HT1080 (cell line): ENCODE measurements at regions not wholly inside any gene's neighbourhood (a gene's known extent, or its start where the extent isn't known, plus 50 kb on each side); places are given as distances from the start of the nearest gene placed in this dataset.
A peak's percentile ranks its signal among the peaks of the same experiment; 100 is the strongest.

Experiments
- DNase-seq: peaks from one replicate; pipeline ENCODE4 v3.0.0-alpha.2; 2015; ENCODE audit warnings: low read depth

DNA sequence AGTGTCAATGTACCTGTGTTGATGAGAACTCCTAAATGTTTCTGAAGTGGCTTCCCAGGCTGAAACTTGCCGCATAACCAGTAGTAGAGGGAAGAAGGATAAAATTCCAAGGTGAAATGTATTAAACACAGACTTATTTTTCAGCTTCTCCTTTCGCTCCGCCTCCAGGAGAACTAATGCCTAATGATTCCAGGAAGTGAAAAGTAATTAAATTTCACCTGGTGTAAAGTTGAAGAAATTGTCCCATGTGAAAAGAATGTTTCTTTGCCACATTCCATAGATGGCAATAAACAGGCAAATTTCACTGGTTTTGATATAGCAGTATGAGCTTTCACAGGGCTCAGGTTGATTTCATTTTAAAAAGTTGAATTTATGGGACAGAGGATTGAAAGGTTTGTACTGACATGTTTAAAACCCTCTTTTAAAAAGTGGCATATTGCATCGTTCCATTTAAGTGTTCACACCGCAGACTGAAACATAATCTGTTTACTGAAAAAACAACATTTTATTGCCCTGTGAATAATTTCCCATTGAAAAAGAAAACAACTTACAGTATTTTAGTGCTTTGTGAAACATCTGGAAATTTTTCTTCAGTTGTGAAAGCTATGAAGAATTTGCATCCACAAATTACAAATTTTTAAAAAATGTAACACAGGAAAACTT lies 453.4 kb upstream of the NFE2L3 start:
- no peak for DNase-seq

DNA sequence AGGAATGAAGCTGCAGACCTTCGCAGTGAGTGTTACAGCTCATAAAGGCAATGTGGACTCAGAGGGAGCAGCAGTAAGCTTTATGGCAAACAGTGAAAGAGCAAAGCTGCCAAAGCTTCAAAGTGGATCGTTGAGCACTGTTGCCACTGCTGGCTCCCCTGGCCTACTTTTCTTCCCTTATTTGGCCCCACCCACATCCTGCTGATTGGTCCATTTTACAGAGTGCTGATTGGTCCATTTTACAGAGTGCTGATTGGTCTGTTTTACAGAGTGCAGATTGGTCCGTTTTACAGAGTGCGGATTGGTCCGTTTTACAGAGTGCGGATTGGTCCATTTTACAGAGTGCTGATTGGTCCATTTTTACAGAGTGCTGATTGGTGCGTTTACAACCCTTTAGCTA lies 451.9 kb upstream of the NFE2L3 start:
- DNase-seq, result peak; percentile 6

DNA sequence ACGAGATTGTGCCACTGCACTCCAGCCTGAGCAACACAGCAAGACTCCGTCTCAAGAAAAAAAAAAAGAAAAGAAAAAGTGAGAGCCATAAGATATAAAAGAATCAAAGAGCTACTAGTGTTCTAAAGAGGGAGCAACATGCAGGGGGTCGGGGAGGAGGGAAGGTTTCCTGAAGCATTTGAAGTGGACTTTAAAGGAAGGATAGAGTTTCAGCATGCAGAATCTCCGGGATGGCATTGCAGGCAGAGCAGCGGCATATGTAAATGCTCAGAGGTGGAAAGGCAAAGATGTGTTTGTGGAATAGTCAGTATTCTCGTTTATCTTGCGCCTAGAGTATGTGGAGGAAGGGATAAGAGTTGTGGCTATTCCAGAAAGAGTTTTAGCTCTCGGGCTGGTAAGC lies 447.6 kb upstream of the NFE2L3 start:
- no peak for DNase-seq

- DNase-seq, result no peak
Observed at GRCh38 chr7:25706764-25707163, 445.2 kb upstream of the NFE2L3 start.

GRCh38 chr7:25707768-25708620 lies 444.0 kb upstream of the NFE2L3 start:
- no peak for DNase-seq

DNA sequence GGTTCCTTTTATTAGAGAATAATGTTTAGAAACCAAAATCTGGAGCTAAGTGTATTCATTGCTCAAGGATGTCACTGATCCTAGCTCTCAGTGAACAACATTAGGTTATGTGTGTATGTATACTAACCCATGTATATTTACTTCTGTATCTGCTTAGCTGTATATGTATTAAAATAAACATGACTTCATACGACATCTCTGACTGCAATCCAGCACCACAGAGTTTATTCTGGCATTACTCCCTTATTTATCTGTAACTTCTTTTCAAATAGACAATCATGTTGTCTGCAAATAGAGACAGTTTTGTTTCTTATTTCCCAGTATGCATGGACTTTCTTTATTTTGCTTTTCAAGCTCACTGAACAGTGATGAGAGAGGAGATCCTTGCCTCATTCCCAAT lies 441.0 kb upstream of the NFE2L3 start:
- DNase-seq, result no peak

DNA sequence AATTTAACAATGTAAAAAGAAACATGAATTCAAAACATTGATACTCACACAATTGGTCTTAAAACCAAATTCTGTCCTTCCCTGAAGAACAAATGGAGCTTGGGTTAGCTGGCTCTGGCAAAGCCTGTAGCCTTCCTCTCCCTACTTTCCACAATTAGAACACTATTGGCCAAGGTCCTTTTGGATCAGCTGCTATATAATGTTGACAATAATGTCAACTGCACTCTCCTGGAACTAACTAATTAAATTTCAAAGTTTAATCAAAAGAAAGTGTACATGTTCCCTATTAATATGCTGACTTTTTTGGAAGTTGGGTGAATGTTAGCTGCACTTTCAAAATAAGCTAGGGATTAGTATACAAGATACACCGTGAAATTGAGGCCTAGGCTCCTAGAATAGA lies 440.1 kb upstream of the NFE2L3 start:
- no peak for DNase-seq

DNA sequence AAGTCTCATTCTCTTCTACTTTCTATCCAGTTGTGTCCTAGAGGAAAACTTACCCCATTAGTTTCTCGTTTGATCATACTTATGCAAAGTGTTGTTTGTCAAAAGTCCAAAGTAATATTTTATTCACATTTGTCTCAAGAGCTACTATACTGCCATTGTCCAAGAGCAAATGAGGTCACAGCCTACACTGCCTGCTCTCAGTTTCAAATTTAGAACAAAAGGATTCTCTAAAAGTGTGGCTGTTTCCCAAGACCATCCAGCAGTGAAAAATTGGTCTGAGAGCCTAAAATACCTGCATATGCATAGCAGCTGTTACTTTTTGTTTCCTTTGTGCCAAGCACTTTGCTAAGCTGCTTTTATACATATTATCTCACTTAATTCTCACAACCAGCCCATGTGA lies 439.5 kb upstream of the NFE2L3 start:
- DNase-seq, result no peak

DNA sequence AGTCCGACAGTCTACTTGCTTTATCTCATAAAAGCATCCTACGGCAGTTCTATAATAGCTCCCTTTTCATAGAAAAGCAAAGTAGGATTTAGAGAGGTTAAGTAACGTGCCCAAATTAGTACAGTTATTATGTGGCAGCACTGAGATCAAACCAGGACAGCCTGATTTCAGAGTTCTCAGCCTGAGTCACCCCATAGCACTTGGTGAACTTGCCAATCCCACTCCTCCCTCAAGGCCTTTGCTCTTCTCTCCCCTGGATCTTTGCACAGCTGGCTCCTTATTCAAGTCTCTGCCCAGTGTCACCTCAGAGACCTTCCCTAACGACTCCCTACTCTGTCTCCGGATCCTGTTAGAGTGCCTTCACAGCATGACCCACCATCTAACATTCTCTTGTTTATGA lies 438.0 kb upstream of the NFE2L3 start:
- DNase-seq, result no peak

DNA sequence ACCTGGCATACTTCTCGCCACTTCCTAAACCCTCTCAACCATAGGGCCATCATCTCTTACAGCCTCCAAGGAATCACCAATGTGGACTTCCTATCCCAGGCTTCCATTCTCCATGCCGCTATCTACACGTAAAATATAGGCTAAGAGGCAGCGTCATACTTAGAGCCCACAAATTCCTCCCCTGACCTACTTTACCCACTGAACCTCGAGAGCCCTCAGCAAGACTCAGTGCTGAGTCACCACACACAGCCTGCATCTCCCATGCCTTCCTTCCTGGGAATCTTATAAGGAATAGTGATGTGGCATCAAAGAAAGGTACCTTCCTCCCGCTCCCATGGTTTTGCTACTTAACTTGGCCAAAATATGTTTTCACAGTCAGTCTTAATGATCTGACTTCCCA lies 435.6 kb upstream of the NFE2L3 start:
- peak; percentile 73 for DNase-seq

GRCh38 chr7:25718596-25718995 lies 433.4 kb upstream of the NFE2L3 start:
- DNase-seq, result no peak

GRCh38 chr7:25719190-25719896 lies 432.7 kb upstream of the NFE2L3 start:
- no peak for DNase-seq

- DNase-seq, result no peak
Observed at GRCh38 chr7:25720427-25720826, 431.6 kb upstream of the NFE2L3 start.

GRCh38 chr7:25722856-25723255 lies 429.1 kb upstream of the NFE2L3 start:
- DNase-seq, result no peak

DNA sequence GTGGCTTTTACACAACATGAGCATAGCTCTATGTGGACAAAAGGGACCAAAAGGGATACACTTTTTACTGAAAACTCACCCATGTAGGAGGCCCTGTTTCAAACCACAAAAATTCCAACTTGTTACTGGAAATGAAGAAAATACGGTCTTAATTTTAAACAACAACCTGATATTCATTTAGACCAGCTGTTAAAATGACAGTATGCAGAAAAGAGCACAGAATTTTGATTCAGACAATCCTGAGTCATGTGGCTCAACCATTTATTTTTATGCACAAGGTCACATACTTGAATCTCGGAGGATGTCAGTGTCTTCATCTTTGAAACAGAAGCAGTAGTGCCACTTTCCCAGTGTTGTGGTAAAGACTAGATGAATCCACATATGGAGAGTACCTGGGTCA lies 426.5 kb upstream of the NFE2L3 start:
- no peak for DNase-seq

- DNase-seq, result no peak
Observed at GRCh38 chr7:25726170-25726780, 425.7 kb upstream of the NFE2L3 start.

- DNase-seq, result no peak
Observed at GRCh38 chr7:25726781-25727311, 425.2 kb upstream of the NFE2L3 start.

- DNase-seq, result no peak
Observed at GRCh38 chr7:25727446-25727845, 424.6 kb upstream of the NFE2L3 start.

- DNase-seq, result no peak
Observed at GRCh38 chr7:25727876-25728275, 424.1 kb upstream of the NFE2L3 start.

DNA sequence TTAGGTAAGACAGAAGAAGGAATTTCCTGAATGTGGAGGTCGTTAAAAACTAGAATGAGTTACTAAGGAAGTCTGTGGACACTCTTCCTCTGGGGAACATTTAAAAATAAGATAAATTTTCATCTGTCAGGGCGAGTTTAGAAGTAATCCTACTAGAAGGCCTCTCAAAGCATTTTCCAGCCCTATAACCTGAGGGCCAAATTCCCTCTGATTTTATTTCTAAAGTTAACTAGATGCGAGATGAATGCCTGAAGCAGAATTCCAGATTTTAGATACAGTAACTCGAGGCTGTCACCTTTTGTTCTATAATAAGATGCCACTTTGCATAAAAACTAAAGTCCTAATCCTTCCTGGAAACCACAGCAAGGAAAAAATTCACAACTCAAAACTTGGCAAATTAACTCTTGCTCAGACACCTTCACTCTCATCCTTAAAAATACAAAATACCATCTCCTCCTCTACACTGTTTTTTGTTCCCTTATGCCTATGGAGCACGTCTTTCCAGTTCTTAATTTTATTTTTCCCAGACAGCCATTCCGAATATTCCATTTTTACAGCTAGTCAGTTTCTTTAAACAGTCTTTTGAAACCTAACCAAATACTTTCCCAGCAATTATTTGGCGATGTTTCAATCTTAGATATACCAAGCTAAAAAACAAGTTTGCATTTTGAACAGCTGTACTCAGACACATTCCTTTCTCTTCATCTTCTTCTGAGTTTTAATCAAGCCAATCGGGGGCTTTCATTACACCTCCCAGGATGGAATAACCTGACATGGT lies 420.7 kb upstream of the NFE2L3 start:
- no peak for DNase-seq

DNA sequence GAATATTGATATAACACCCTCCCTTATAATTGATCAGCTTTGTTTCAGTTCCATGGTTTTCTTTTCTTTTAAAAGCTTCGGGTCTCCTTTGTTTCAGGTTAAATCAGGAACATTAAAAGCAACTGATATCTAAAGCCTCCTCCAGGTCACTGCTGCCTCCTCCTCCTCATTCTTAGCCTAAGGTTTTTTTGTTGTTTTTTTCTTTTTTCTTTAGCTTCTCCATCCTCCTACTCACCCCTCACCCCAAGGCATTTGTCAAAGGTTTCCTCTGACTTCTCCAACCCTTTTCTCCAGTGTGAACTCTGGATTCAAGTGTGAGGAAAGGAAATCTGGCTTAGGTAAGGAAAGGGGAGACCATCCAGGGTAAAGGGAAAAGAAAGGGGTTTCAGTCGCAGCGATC lies 420.2 kb upstream of the NFE2L3 start:
- no peak for DNase-seq
